CD4-positive, alpha-beta T cell treated with Interleukin-2 at 100 ng/mL for 4 hours (primary cell): ENCODE measurements at regions not wholly inside any gene's neighbourhood (a gene's known extent, or its start where the extent isn't known, plus 50 kb on each side); places are given as distances from the start of the nearest gene placed in this dataset.
"Not testable (repeated sequence)": the region's sequence is repeated elsewhere in the genome, so short reads cannot be mapped to it uniquely, and the experiment has no call there.

Source experiments
- DNase-seq: peaks from one replicate; pipeline ENCODE4 v3.0.0-alpha.2; 2020; ENCODE audit warnings: low spot score

GRCh38 chr3:72050048-72050632 is 265.2 kb upstream of the PROK2 start:
- no peak for DNase-seq

- DNase-seq = no peak
Observed at GRCh38 chr3:72049300-72049699, 264.4 kb upstream of the PROK2 start.

GRCh38 chr3:72048873-72049272 is 263.9 kb upstream of the PROK2 start:
- DNase-seq = no peak

GRCh38 chr3:72047221-72047871 is 262.4 kb upstream of the PROK2 start:
- DNase-seq = no peak

- no peak for DNase-seq
Observed at GRCh38 chr3:72044231-72044855, 259.4 kb upstream of the PROK2 start.

GRCh38 chr3:72043204-72044133 is 258.5 kb upstream of the PROK2 start:
- no peak for DNase-seq

- DNase-seq = no peak
Observed at GRCh38 chr3:72042397-72043203, 257.7 kb upstream of the PROK2 start.

- DNase-seq = no peak
Observed at GRCh38 chr3:72041511-72041910, 256.6 kb upstream of the PROK2 start.

GRCh38 chr3:72041076-72041475 is 256.1 kb upstream of the PROK2 start:
- no peak for DNase-seq

GRCh38 chr3:72039677-72040076 is 254.7 kb upstream of the PROK2 start:
- DNase-seq = no peak

- DNase-seq = no peak
Observed at GRCh38 chr3:72036899-72037298, 252.0 kb upstream of the PROK2 start.

GRCh38 chr3:72035606-72036005 is 250.7 kb upstream of the PROK2 start:
- no peak for DNase-seq

- DNase-seq = no peak
Observed at GRCh38 chr3:72034986-72035385, 250.0 kb upstream of the PROK2 start.

- no peak for DNase-seq
Observed at GRCh38 chr3:72033666-72034428, 248.9 kb upstream of the PROK2 start.

GRCh38 chr3:72032441-72033135 is 247.6 kb upstream of the PROK2 start:
- DNase-seq = no peak

- DNase-seq = no peak
Observed at GRCh38 chr3:72031581-72031980, 246.6 kb upstream of the PROK2 start.

GRCh38 chr3:72030296-72030695 is 245.3 kb upstream of the PROK2 start:
- DNase-seq = not testable (repeated sequence)

- DNase-seq = not testable (repeated sequence)
Observed at GRCh38 chr3:72028726-72029125, 243.8 kb upstream of the PROK2 start.

- DNase-seq = not testable (repeated sequence)
Observed at GRCh38 chr3:72028307-72028706, 243.4 kb upstream of the PROK2 start.

GRCh38 chr3:72027728-72028127 is 242.8 kb upstream of the PROK2 start:
- DNase-seq = not testable (repeated sequence)
